Transverse colon (tissue), 4 donors: ENCODE measurements at regions not wholly inside any gene's neighbourhood (a gene's known extent, or its start where the extent isn't known, plus 50 kb on each side); places are given as distances from the start of the nearest gene placed in this dataset.

Experiments used
- DNase-seq: peaks from one replicate; pipeline ENCODE4 v3.0.0-alpha.2; 2019
- H3K27ac ChIP-seq, 4 donors: fragments of 200-600 bp; sonication (generic); 2 replicates each; pipeline ENCODE4 v1.5.1; 2016 to 2018; ENCODE audit warnings: inconsistent platforms in 4 of 4
- H3K27me3 ChIP-seq: fragments of 200-600 bp; sonication (generic); 2 replicates; pipeline ENCODE4 v1.5.1; 2017; ENCODE audit warnings: inconsistent platforms
- H3K36me3 ChIP-seq, 4 donors: fragments of 200-600 bp; sonication (generic); 2 replicates each; pipeline ENCODE4 v1.5.1; 2017 to 2019; ENCODE audit warnings: inconsistent platforms in 4 of 4
- H3K4me1 ChIP-seq, 4 donors: fragments of 200-600 bp; sonication (generic); 2 replicates each; pipeline ENCODE4 v1.5.1; 2017 to 2020; ENCODE audit warnings: inconsistent platforms in 4 of 4
- H3K4me3 ChIP-seq, 4 donors: fragments of 200-600 bp; sonication (generic); 1 replicate in 1 of 4; 2 replicates in 3 of 4; pipeline versions ENCODE4 v1.5.1 to v1.6.1; 2017 to 2019; ENCODE audit warnings: inconsistent platforms in 4 of 4
- H3K9me3 ChIP-seq, 2 donors: fragments of 200-600 bp; sonication (generic); 2 replicates each; pipeline ENCODE4 v1.5.1; 2017 to 2019; ENCODE audit warnings: inconsistent platforms in 2 of 2
- CTCF ChIP-seq, 5 experiments: fragments of 200-600 bp in 3 of 5; fragments of 450-650 bp in 2 of 5; sonication (generic) in 3 of 5; IDR thresholded peaks; 1 replicate in 2 of 5; 2 replicates in 3 of 5; pipeline ENCODE4 v1.5.1; 2016 to 2017; ENCODE audit warnings: antibody characterized with exemption in 5 of 5, inconsistent platforms in 3 of 5, mild to moderate bottlenecking in 2 of 5, moderate library complexity in 1 of 5
- EP300 ChIP-seq: sonication (generic); formaldehyde crosslinking; IDR thresholded peaks from one replicate; pipeline ENCODE4 v1.6.1; 2017; ENCODE audit warnings: antibody characterized with exemption, low read depth
- POLR2A ChIP-seq: fragments of 450-650 bp; IDR thresholded peaks from one replicate; pipeline ENCODE4 v1.6.1; 2016; ENCODE audit warnings: antibody characterized with exemption, mild to moderate bottlenecking, moderate library complexity
- POLR2AphosphoS5 ChIP-seq, 3 donors: sonication (generic); formaldehyde crosslinking; IDR thresholded peaks; one replicate each; pipeline ENCODE4 v1.6.1; 2016; ENCODE audit warnings: antibody characterized with exemption in 3 of 3
- WGBS, 2 donors: methylation state at CpG; one replicate each; pipeline ENCODE4 v1.1.5; 2018; ENCODE audit warnings: low coverage in 1 of 2; 5-methylcytosine and 5-hydroxymethylcytosine counted together
- in situ Hi-C, 4 donors: fragments of 200-750 bp; cut with MboI; loops; one replicate each; pipeline versions ENCODE4 v1.15.0 to v1.15.1; 2017; ENCODE audit warnings: low sequenced_read_pairs in 3 of 4, low pct_ligation_motif_present in 1 of 4, low pct_unique_long_range_greater_than_20kb in 1 of 4
- intact Hi-C: fragments of 100-400 bp; cut with DNase I; formaldehyde crosslinking; loops from one replicate; pipeline ENCODE4 v1.15.1; 2023; ENCODE audit warnings: low total_unique reads

DNA sequence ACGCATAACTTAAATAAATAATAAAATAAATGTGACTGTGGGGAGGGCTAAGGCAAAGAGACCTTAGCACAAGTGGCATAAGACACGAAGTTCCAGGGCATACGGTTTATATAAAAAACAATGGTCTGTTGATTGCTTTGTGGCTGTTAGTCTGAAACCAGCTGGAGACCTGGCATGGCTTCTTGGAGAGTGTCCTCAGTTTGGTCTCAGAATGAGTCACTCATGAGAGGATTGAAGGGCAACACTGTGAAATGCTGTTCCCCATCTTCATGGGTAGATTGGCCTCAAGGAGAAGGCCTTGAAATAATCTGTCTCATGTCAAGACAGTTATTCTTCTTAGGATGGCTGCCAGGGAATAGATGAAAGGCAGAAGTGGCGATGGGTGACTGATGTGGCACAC lies 62.2 kb downstream of the SOX2 start:
- TF ChIP-seq EP300: no peak
- TF ChIP-seq POLR2AphosphoS5 (IDR thresholded peaks at IDR 0.05): no peak
- no peak for TF ChIP-seq CTCF (IDR thresholded peaks at IDR 0.05)
- no peak for TF ChIP-seq POLR2A
- H3K27me3 ChIP-seq: no peaks in the 10 kb centered on the region
- no peak for DNase-seq
- H3K36me3 ChIP-seq: no peaks in the 10 kb centered on the region
- H3K27ac ChIP-seq: no peak overlapping the region
- no peaks in the 10 kb centered on the region for H3K4me1 ChIP-seq
- WGBS, 2 donors: 67 to 76% methylated on average over 3 to 4 of the region's 4 CpGs
- no peak overlapping the region for H3K4me3 ChIP-seq
- in situ Hi-C loops (no loop called here), intact Hi-C loops (loop anchor here (5.0 kb wide), 1 partner anchor 567 kb away; no protein-coding TSS in a partner anchor)
- no peaks in the 10 kb centered on the region for H3K9me3 ChIP-seq

- H3K4me1 ChIP-seq: no peaks in the 10 kb centered on the region
- intact Hi-C loops (no loop called here), in situ Hi-C loops (no loop called here)
- WGBS, 2 donors: 0 to 17% methylated on average over 1 of the region's 1 CpG
- H3K27me3 ChIP-seq: no peaks in the 10 kb centered on the region
- H3K9me3 ChIP-seq: no peaks in the 10 kb centered on the region
- DNase-seq: no peak
- no peak overlapping the region for H3K4me3 ChIP-seq
- TF ChIP-seq POLR2AphosphoS5 (IDR thresholded peaks at IDR 0.05): no peak
- no peak for TF ChIP-seq EP300
- TF ChIP-seq POLR2A: no peak
- TF ChIP-seq CTCF (IDR thresholded peaks at IDR 0.05): no peak
- H3K27ac ChIP-seq: no peak overlapping the region
- H3K36me3 ChIP-seq: no peaks in the 10 kb centered on the region
Observed at GRCh38 chr3:181782306-181782954, 70.7 kb downstream of the SOX2 start.

GRCh38 chr3:181790561-181790960 lies 78.8 kb downstream of the SOX2 start:
- Histone ChIP-seq H3K4me1 (no peaks in the 10 kb centered on the region), H3K27me3 (no peaks in the 10 kb centered on the region), H3K4me3 (no peak overlapping the region), H3K27ac (no peak overlapping the region), H3K36me3 (no peaks in the 10 kb centered on the region), H3K9me3 (no peaks in the 10 kb centered on the region)
- in situ Hi-C loops: no loop called here
- intact Hi-C loops: no loop called here
- TF ChIP-seq EP300: no peak
- no peak for TF ChIP-seq POLR2AphosphoS5 (IDR thresholded peaks at IDR 0.05)
- no peak for TF ChIP-seq POLR2A
- TF ChIP-seq CTCF (IDR thresholded peaks at IDR 0.05): no peak
- DNase-seq: no peak
- WGBS, 2 donors: 62 to 88% methylated on average over 6 to 7 of the region's 7 CpGs

GRCh38 chr3:181791056-181791955 lies 79.6 kb downstream of the SOX2 start:
- Histone ChIP-seq H3K27ac (no peak overlapping the region), H3K4me3 (no peak overlapping the region), H3K36me3 (no peaks in the 10 kb centered on the region), H3K27me3 (no peaks in the 10 kb centered on the region), H3K4me1 (no peaks in the 10 kb centered on the region), H3K9me3 (no peaks in the 10 kb centered on the region)
- intact Hi-C loops (no loop called here), in situ Hi-C loops (no loop called here)
- TF ChIP-seq POLR2A (no peak), EP300 (no peak), POLR2AphosphoS5 (IDR thresholded peaks at IDR 0.05) (no peak), CTCF (IDR thresholded peaks at IDR 0.05) (no peak)
- WGBS, 2 donors: 58 to 69% methylated on average over 7 of the region's 7 CpGs
- no peak for DNase-seq
